Astrocyte (in vitro differentiated cells and primary cell): ENCODE measurements at regions not wholly inside any gene's neighbourhood (a gene's known extent, or its start where the extent isn't known, plus 50 kb on each side); places are given as distances from the start of the nearest gene placed in this dataset.

Experiments
- DNase-seq: peaks from one replicate; pipeline ENCODE4 v3.0.0-alpha.2; 2010; ENCODE audit warnings: low read depth
- FAIRE-seq: peaks from 2 replicates; lab custom pipeline; 2011; peaks lifted over from hg19 to GRCh38; lab: Jason Lieb, UNC
- H2AFZ ChIP-seq: 2 replicates; pipeline ENCODE4 v1.6.0; 2012; ENCODE audit warnings: low read depth, low read length, inconsistent platforms
- H3K27ac ChIP-seq: 2 replicates; pipeline ENCODE4 v1.5.1; 2011; ENCODE audit warnings: low read depth, low read length, inconsistent platforms
- H3K27me3 ChIP-seq: 2 replicates; pipeline ENCODE4 v1.6.0; 2011; ENCODE audit warnings: low read length, inconsistent platforms; ENCODE audit not compliant: insufficient read depth
- H3K36me3 ChIP-seq: 2 replicates; pipeline ENCODE4 v1.5.1; 2011; ENCODE audit warnings: low read length, inconsistent platforms; ENCODE audit not compliant: insufficient read depth
- H3K4me1 ChIP-seq: 2 replicates; pipeline ENCODE4 v1.5.1; 2011; ENCODE audit warnings: low read length, inconsistent platforms; ENCODE audit not compliant: insufficient read depth
- H3K4me2 ChIP-seq: 2 replicates; pipeline ENCODE4 v1.6.0; 2012; ENCODE audit warnings: low read length, inconsistent platforms
- H3K4me3 ChIP-seq: 2 replicates; pipeline ENCODE4 v1.5.1; 2011; ENCODE audit warnings: low read depth, mild to moderate bottlenecking, low read length, inconsistent platforms; ENCODE audit not compliant: insufficient read depth
- H3K79me2 ChIP-seq: 2 replicates; pipeline ENCODE4 v1.6.0; 2012; ENCODE audit warnings: mild to moderate bottlenecking, low read length, inconsistent platforms; ENCODE audit not compliant: insufficient read depth
- H3K9ac ChIP-seq: 2 replicates; pipeline ENCODE4 v1.6.0; 2012; ENCODE audit warnings: mild to moderate bottlenecking, low read length, inconsistent platforms
- H3K9me3 ChIP-seq: 2 replicates; pipeline ENCODE4 v1.5.1; 2012; ENCODE audit warnings: low read depth, mild to moderate bottlenecking, low read length, inconsistent platforms; ENCODE audit not compliant: insufficient read depth
- H4K20me1 ChIP-seq: 2 replicates; pipeline ENCODE4 v1.6.0; 2012; ENCODE audit warnings: low read length, inconsistent platforms; ENCODE audit not compliant: insufficient read depth
- H3K27ac Mint-ChIP-seq: one replicate; pipeline ENCODE4 v1.8.0; 2021; ENCODE audit warnings: mild to moderate bottlenecking, mixed read lengths; ENCODE audit not compliant: unreplicated experiment
- H3K27me3 Mint-ChIP-seq: one replicate; pipeline ENCODE4 v1.8.0; 2021; ENCODE audit warnings: low read depth, mixed read lengths; ENCODE audit not compliant: unreplicated experiment
- H3K36me3 Mint-ChIP-seq: one replicate; pipeline ENCODE4 v1.8.0; 2021; ENCODE audit warnings: low read depth, mixed read lengths; ENCODE audit not compliant: unreplicated experiment
- H3K4me1 Mint-ChIP-seq: one replicate; pipeline ENCODE4 v1.8.0; 2021; ENCODE audit warnings: low read depth, mixed read lengths; ENCODE audit not compliant: unreplicated experiment
- H3K4me3 Mint-ChIP-seq: one replicate; pipeline ENCODE4 v1.8.0; 2021; ENCODE audit warnings: mild to moderate bottlenecking, moderate library complexity, mixed read lengths; ENCODE audit not compliant: unreplicated experiment
- H3K9me3 Mint-ChIP-seq: one replicate; pipeline ENCODE4 v1.8.0; 2021; ENCODE audit warnings: mild to moderate bottlenecking, mixed read lengths; ENCODE audit not compliant: unreplicated experiment
- CTCF ChIP-seq: IDR thresholded peaks from 2 replicates; pipeline ENCODE4 v1.5.1; 2011; ENCODE audit warnings: low read depth, mild to moderate bottlenecking, inconsistent platforms, low read length, moderate library complexity; ENCODE audit not compliant: insufficient read depth
- EZH2 ChIP-seq: IDR thresholded peaks from 2 replicates; pipeline ENCODE4 v1.6.1; 2012; ENCODE audit warnings: mild to moderate bottlenecking, low read length, inconsistent platforms; ENCODE audit not compliant: insufficient read depth

- no peak overlapping the region for H3K9ac ChIP-seq
- H3K4me3 ChIP-seq: no peak overlapping the region
- no peak for TF ChIP-seq CTCF
- TF ChIP-seq EZH2: no peak
- H3K79me2 ChIP-seq: no peaks in the 10 kb centered on the region
- no peak overlapping the region for H3K27ac ChIP-seq
- Mint-ChIP-seq H3K36me3 (no peaks in the 10 kb centered on the region), H3K27me3 (no peaks in the 10 kb centered on the region), H3K27ac (no peak overlapping the region), H3K4me1 (peaks cover 12% of the 10 kb centered on the region), H3K9me3 (no peaks in the 10 kb centered on the region), H3K4me3 (no peak overlapping the region)
- H3K36me3 ChIP-seq: no peaks in the 10 kb centered on the region
- no peaks in the 10 kb centered on the region for H3K27me3 ChIP-seq
- H3K4me2 ChIP-seq: no peak overlapping the region
- H3K9me3 ChIP-seq: no peaks in the 10 kb centered on the region
- no peak overlapping the region for H2AFZ ChIP-seq
- no peaks in the 10 kb centered on the region for H3K4me1 ChIP-seq
- DNase-seq: no peak
- no peaks in the 10 kb centered on the region for H4K20me1 ChIP-seq
- FAIRE-seq: no peak
Observed at GRCh38 chr1:81234237-81234636, 566.5 kb upstream of the ADGRL2 start.

- Histone ChIP-seq H3K9ac (no peak overlapping the region), H3K9me3 (no peaks in the 10 kb centered on the region), H3K79me2 (no peaks in the 10 kb centered on the region), H3K36me3 (no peaks in the 10 kb centered on the region), H3K4me3 (no peak overlapping the region), H4K20me1 (no peaks in the 10 kb centered on the region), H2AFZ (no peak overlapping the region), H3K27me3 (no peaks in the 10 kb centered on the region), H3K4me2 (no peak overlapping the region), H3K27ac (no peak overlapping the region), H3K4me1 (no peaks in the 10 kb centered on the region)
- Mint-ChIP-seq H3K9me3 (no peaks in the 10 kb centered on the region), H3K36me3 (no peaks in the 10 kb centered on the region), H3K27me3 (no peaks in the 10 kb centered on the region), H3K4me1 (peaks cover 9% of the 10 kb centered on the region), H3K27ac (no peak overlapping the region), H3K4me3 (no peak overlapping the region)
- TF ChIP-seq CTCF (no peak), EZH2 (no peak)
- DNase-seq (no peak), FAIRE-seq (no peak)
Observed at GRCh38 chr1:81233591-81233990, 567.1 kb upstream of the ADGRL2 start.

- Histone ChIP-seq H3K4me3 (no peak overlapping the region), H3K9me3 (no peaks in the 10 kb centered on the region), H3K27ac (no peak overlapping the region), H3K27me3 (no peaks in the 10 kb centered on the region), H3K9ac (no peak overlapping the region), H3K36me3 (no peaks in the 10 kb centered on the region), H3K79me2 (no peaks in the 10 kb centered on the region), H3K4me1 (no peaks in the 10 kb centered on the region), H2AFZ (no peak overlapping the region), H4K20me1 (no peaks in the 10 kb centered on the region), H3K4me2 (no peak overlapping the region)
- Mint-ChIP-seq H3K9me3 (no peaks in the 10 kb centered on the region), H3K4me1 (peaks cover 2% of the 10 kb centered on the region), H3K36me3 (no peaks in the 10 kb centered on the region), H3K4me3 (no peak overlapping the region), H3K27ac (no peak overlapping the region), H3K27me3 (no peaks in the 10 kb centered on the region)
- no peak for DNase-seq
- TF ChIP-seq EZH2 (no peak), CTCF (no peak)
- no peak for FAIRE-seq
Observed at GRCh38 chr1:81232420-81232819, 568.3 kb upstream of the ADGRL2 start.
